B cell (primary cell): ENCODE measurements at regions not wholly inside any gene's neighbourhood (a gene's known extent, or its start where the extent isn't known, plus 50 kb on each side); places are given as distances from the start of the nearest gene placed in this dataset.
"Not testable (repeated sequence)": the region's sequence is repeated elsewhere in the genome, so short reads cannot be mapped to it uniquely, and the experiment has no call there.

Source experiments
- ATAC-seq: fragments of 200-7000 bp; cut with Tn5 transposase; one replicate; pipeline ENCODE4 v1.10.0; 2021; ENCODE audit warnings: low read depth, mild to moderate bottlenecking, moderate number of reproducible peaks, moderate library complexity
- CTCF ChIA-PET: fragments of 350-600 bp; sonication (Branson Sonifier 250); formaldehyde crosslinking; loops from one replicate; lab custom pipeline; 2021; ENCODE audit warnings: antibody characterized with exemption, inconsistent platforms; lab: Charles Lee
- POLR2A ChIA-PET: fragments of 350-600 bp; sonication (Branson Sonifier 250); formaldehyde crosslinking; loops from one replicate; lab custom pipeline; 2021; ENCODE audit warnings: antibody characterized with exemption; lab: Charles Lee
- DNase-seq: peaks from one replicate; pipeline ENCODE4 v3.0.0; 2013
- H2AFZ ChIP-seq: 2 replicates; pipeline ENCODE4 v1.6.1; 2012; ENCODE audit warnings: mild to moderate bottlenecking, low read depth, low read length; ENCODE audit not compliant: insufficient read depth, poor library complexity, severe bottlenecking
- H3K27ac ChIP-seq, 2 donors: 1 replicate in 1 of 2; 2 replicates in 1 of 2; pipeline ENCODE4 v1.5.1; 2012 to 2013; ENCODE audit warnings: low read length in 2 of 2, mild to moderate bottlenecking in 2 of 2, moderate library complexity in 1 of 2
- H3K27me3 ChIP-seq, 4 experiments: fragments of 200-600 bp in 1 of 4; sonication (generic) in 1 of 4; replicated peaks in 1 of 4; 1 replicate in 2 of 4; 2 replicates in 2 of 4; pipeline versions ENCODE4 v1.6.1 to v1.7.0; 2013 to 2016; ENCODE audit warnings: low read length in 3 of 4, mild to moderate bottlenecking in 2 of 4, mixed read lengths in 1 of 4, moderate library complexity in 1 of 4; ENCODE audit not compliant: insufficient read depth in 4 of 4, control insufficient read depth in 3 of 4; ENCODE audit errors: control extremely low read depth in 1 of 4
- H3K36me3 ChIP-seq, 2 experiments: replicated peaks in 1 of 2; 1 replicate in 1 of 2; 2 replicates in 1 of 2; pipeline versions ENCODE4 v1.6.1 to v1.7.1; 2013; ENCODE audit warnings: low read length in 1 of 2; ENCODE audit not compliant: insufficient read depth in 2 of 2, control insufficient read depth in 1 of 2; ENCODE audit errors: control extremely low read depth in 1 of 2, extremely low read depth in 1 of 2
- H3K4me1 ChIP-seq, 2 donors: fragments of 200-600 bp in 1 of 2; sonication (generic) in 1 of 2; 1 replicate in 1 of 2; 2 replicates in 1 of 2; pipeline versions ENCODE4 v1.5.1 to v1.6.1; 2013 to 2017; ENCODE audit warnings: low read length in 2 of 2; ENCODE audit not compliant: control insufficient read depth in 2 of 2, insufficient read depth in 2 of 2
- H3K4me2 ChIP-seq: replicated peaks from 2 replicates; pipeline ENCODE3; 2012; ENCODE audit warnings: mild to moderate bottlenecking, low read depth, low read length; ENCODE audit not compliant: poor library complexity, severe bottlenecking
- H3K4me3 ChIP-seq, 5 experiments: fragments of 200-600 bp in 1 of 5; sonication (generic) in 1 of 5; 1 replicate in 3 of 5; 2 replicates in 2 of 5; pipeline versions ENCODE4 v1.5.1 to v1.7.0; 2011 to 2016; ENCODE audit warnings: low read length in 4 of 5, mild to moderate bottlenecking in 4 of 5, low read depth in 2 of 5, control low read depth in 1 of 5, moderate library complexity in 1 of 5; ENCODE audit not compliant: insufficient read depth in 1 of 5; ENCODE audit errors: control extremely low read depth in 1 of 5, extremely low read depth in 1 of 5
- H3K79me2 ChIP-seq: fragments of 200-600 bp; sonication (generic); one replicate; pipeline ENCODE4 v1.6.0; 2016; ENCODE audit warnings: low read length; ENCODE audit not compliant: control insufficient read depth, insufficient read depth
- H3K9ac ChIP-seq: fragments of 200-600 bp; sonication (generic); 2 replicates; pipeline ENCODE4 v1.6.1; 2017; ENCODE audit warnings: mild to moderate bottlenecking, low read length, moderate library complexity
- H3K9me3 ChIP-seq, 3 donors: one replicate each; pipeline versions ENCODE4 v1.6.1 to v1.7.1; 2013; ENCODE audit warnings: low read length in 2 of 3; ENCODE audit not compliant: control insufficient read depth in 2 of 3, insufficient read depth in 1 of 3; ENCODE audit errors: control extremely low read depth in 1 of 3
- H4K20me1 ChIP-seq: 2 replicates; pipeline ENCODE4 v1.6.0; 2012; ENCODE audit warnings: mild to moderate bottlenecking, low read length; ENCODE audit not compliant: insufficient read depth, control insufficient read depth, poor library complexity, severe bottlenecking
- H3K27ac Mint-ChIP-seq: one replicate; pipeline ENCODE4 v1.8.0; 2021; ENCODE audit warnings: mixed read lengths
- H3K27me3 Mint-ChIP-seq: one replicate; pipeline ENCODE4 v1.8.0; 2021; ENCODE audit warnings: mixed read lengths
- H3K4me1 Mint-ChIP-seq: one replicate; pipeline ENCODE4 v1.8.0; 2021; ENCODE audit warnings: mixed read lengths
- H3K4me3 Mint-ChIP-seq: one replicate; pipeline ENCODE4 v1.8.0; 2021; ENCODE audit warnings: mixed read lengths
- H3K9me3 Mint-ChIP-seq: one replicate; pipeline ENCODE4 v1.8.0; 2022; ENCODE audit warnings: mixed read lengths; ENCODE audit not compliant: insufficient read depth
- CTCF ChIP-seq: fragments of 200-600 bp; IDR thresholded peaks from one replicate; pipeline ENCODE4 v1.8.0; 2022; ENCODE audit warnings: antibody characterized with exemption, mild to moderate bottlenecking
- EZH2 ChIP-seq: IDR thresholded peaks from 2 replicates; pipeline ENCODE4 v1.6.1; 2012; ENCODE audit warnings: borderline replicate concordance, low read depth, mild to moderate bottlenecking, moderate library complexity, low read length; ENCODE audit not compliant: insufficient read depth, poor library complexity, severe bottlenecking
- WGBS: methylation state at CpG from one replicate; pipeline ENCODE4 v1.1.5; 2013; ENCODE audit warnings: missing lambda C conversion rate; ENCODE audit not compliant: insufficient coverage; 5-methylcytosine and 5-hydroxymethylcytosine counted together
- intact Hi-C: fragments of 100-400 bp; cut with micrococcal nuclease; formaldehyde crosslinking; loops from one replicate; pipeline ENCODE4 v1.10.0; 2022

GRCh38 chr7:53491051-53491450 lies 455.6 kb downstream of the POM121L12 start:
- H3K79me2 ChIP-seq: no peaks in the 10 kb centered on the region
- H3K4me3 ChIP-seq: no peak overlapping the region
- H2AFZ ChIP-seq: no peak overlapping the region
- H3K9me3 ChIP-seq: peaks cover 0 to 3% (median 0%) of the 10 kb centered on the region in 3 donors
- H3K36me3 ChIP-seq: no peaks in the 10 kb centered on the region
- H3K9me3 Mint-ChIP-seq: peaks cover 7% of the 10 kb centered on the region
- no peaks in the 10 kb centered on the region for H3K4me1 Mint-ChIP-seq
- no peaks in the 10 kb centered on the region for H4K20me1 ChIP-seq
- no peak overlapping the region for H3K9ac ChIP-seq
- intact Hi-C loops: no loop called here
- H3K27ac Mint-ChIP-seq: no peak overlapping the region
- H3K27me3 ChIP-seq: no peaks in the 10 kb centered on the region
- 97% methylated on average over 3 of the region's 6 CpGs for WGBS
- POLR2A ChIA-PET: no interaction called here
- TF ChIP-seq CTCF: no peak
- no peak for TF ChIP-seq EZH2
- CTCF ChIA-PET: no interaction called here
- DNase-seq (no peak), ATAC-seq (no peak)
- H3K27me3 Mint-ChIP-seq: no peaks in the 10 kb centered on the region
- H3K4me2 ChIP-seq: no peak overlapping the region
- no peak overlapping the region for H3K27ac ChIP-seq
- no peak overlapping the region for H3K4me3 Mint-ChIP-seq
- H3K4me1 ChIP-seq: no peaks in the 10 kb centered on the region

GRCh38 chr7:53495181-53495580 lies 459.7 kb downstream of the POM121L12 start:
- H3K27me3 Mint-ChIP-seq, POLR2A ChIA-PET, H3K4me3 ChIP-seq, H3K9me3 Mint-ChIP-seq, H3K4me1 Mint-ChIP-seq, H3K27ac Mint-ChIP-seq, H3K9me3 ChIP-seq, H3K27ac ChIP-seq, H3K4me3 Mint-ChIP-seq, ATAC-seq, H3K36me3 ChIP-seq, CTCF ChIA-PET, H4K20me1 ChIP-seq, H3K79me2 ChIP-seq, H3K9ac ChIP-seq, intact Hi-C loops, H3K27me3 ChIP-seq, DNase-seq, H2AFZ ChIP-seq, H3K4me1 ChIP-seq, H3K4me2 ChIP-seq: not testable (repeated sequence)
- 98% methylated on average over 19 of the region's 20 CpGs for WGBS
